ENCODE measurements at regions not wholly inside any gene's neighbourhood (a gene's known extent, or its start where the extent isn't known, plus 50 kb on each side); places are given as distances from the start of the nearest gene placed in this dataset.

GRCh38 chr3:95055288-95055687 lies 992.4 kb downstream of the NSUN3 start:
- Histone ChIP-seq H2AFZ (ENCODE audit: control insufficient read depth, low read length) (no peak overlapping the region), H3K9ac (ENCODE audit: control insufficient read depth, extremely low read depth, insufficient read depth, low read length) (no peak overlapping the region), H3K36me3 (ENCODE audit: control insufficient read depth in 2 of 2, extremely low read depth in 1 of 2, insufficient read depth in 2 of 2, low read length in 2 of 2) (no peaks in the 10 kb centered on the region), H3K4me1 (ENCODE audit: control insufficient read depth, extremely low read depth, insufficient read depth, low read length) (no peaks in the 10 kb centered on the region), H3K4me2 (ENCODE audit: control insufficient read depth, extremely low read depth, insufficient read depth, low read depth, low read length) (no peak overlapping the region), H4K20me1 (ENCODE audit: control insufficient read depth, extremely low read depth, insufficient read depth, low read length) (no peaks in the 10 kb centered on the region), H3K9me3 (ENCODE audit: control insufficient read depth, low read depth, low read length) (no peaks in the 10 kb centered on the region), H3K27ac (ENCODE audit: control insufficient read depth, insufficient read depth, low read length) (no peak overlapping the region), H3K9me1 (ENCODE audit: control insufficient read depth, extremely low read depth, insufficient read depth, low read length) (no peaks in the 10 kb centered on the region), H3K27me3 (ENCODE audit: control insufficient read depth, extremely low read depth, insufficient read depth, low read length) (no peaks in the 10 kb centered on the region), H3K4me3 (ENCODE audit: control insufficient read depth in 2 of 3, extremely low read depth in 1 of 3, insufficient read depth in 2 of 3, low read depth in 1 of 3, low read length in 3 of 3) (no peak overlapping the region), H3K79me2 (ENCODE audit: control insufficient read depth, insufficient read depth, low read length) (no peaks in the 10 kb centered on the region)
- DNase-seq (ENCODE audit: low read depth, low spot score) (no peak), FAIRE-seq (no peak)
- TF ChIP-seq CTCF (optimal IDR thresholded peaks at IDR 0.05 in 1 of 3, IDR thresholded peaks at IDR 0.05 in 1 of 3, conservative IDR thresholded peaks at IDR 0.05 in 1 of 3; ENCODE audit: extremely low read depth in 1 of 3, insufficient read depth in 2 of 3, low read length in 3 of 3) (no peak), EZH2 (IDR thresholded peaks at IDR 0.05; ENCODE audit: low read length) (no peak)
- dilution Hi-C loops (cut with MboI; ENCODE audit: extremely low pct_ligation_motif_present, low sequenced_read_pairs) = no loop called here

DNA sequence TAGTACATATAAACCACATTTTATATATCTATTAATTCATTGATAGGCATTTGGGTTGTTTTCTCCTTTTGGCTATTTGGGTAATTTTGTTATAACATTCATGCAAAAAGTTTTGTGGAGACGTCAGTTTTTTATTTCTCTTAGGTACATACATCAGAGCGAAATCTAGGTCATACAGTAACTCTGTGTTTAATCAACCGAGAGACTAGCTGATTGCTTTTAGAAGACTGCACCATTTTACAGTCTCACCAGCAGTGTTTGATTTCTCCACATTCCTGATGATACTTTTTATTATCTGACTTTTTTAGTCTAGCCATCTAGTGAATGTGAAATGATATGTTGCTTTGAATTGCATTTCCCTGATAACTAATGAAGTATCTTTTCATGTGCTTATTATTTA lies 1019.3 kb downstream of the NSUN3 start:
- no peaks in the 10 kb centered on the region for H3K27me3 ChIP-seq (ENCODE audit: control insufficient read depth, extremely low read depth, insufficient read depth, low read length)
- no peaks in the 10 kb centered on the region for H3K36me3 ChIP-seq (ENCODE audit: control insufficient read depth in 2 of 2, extremely low read depth in 1 of 2, insufficient read depth in 2 of 2, low read length in 2 of 2)
- H3K4me2 ChIP-seq (ENCODE audit: control insufficient read depth, extremely low read depth, insufficient read depth, low read depth, low read length) = no peak overlapping the region
- no peak overlapping the region for H3K9ac ChIP-seq (ENCODE audit: control insufficient read depth, extremely low read depth, insufficient read depth, low read length)
- no peaks in the 10 kb centered on the region for H3K4me1 ChIP-seq (ENCODE audit: control insufficient read depth, extremely low read depth, insufficient read depth, low read length)
- H3K9me1 ChIP-seq (ENCODE audit: control insufficient read depth, extremely low read depth, insufficient read depth, low read length) = no peaks in the 10 kb centered on the region
- no peaks in the 10 kb centered on the region for H4K20me1 ChIP-seq (ENCODE audit: control insufficient read depth, extremely low read depth, insufficient read depth, low read length)
- H3K4me3 ChIP-seq (ENCODE audit: control insufficient read depth in 2 of 3, extremely low read depth in 1 of 3, insufficient read depth in 2 of 3, low read depth in 1 of 3, low read length in 3 of 3) = no peak overlapping the region
- H2AFZ ChIP-seq (ENCODE audit: control insufficient read depth, low read length) = no peak overlapping the region
- no peak for TF ChIP-seq EZH2 (IDR thresholded peaks at IDR 0.05; ENCODE audit: low read length)
- TF ChIP-seq CTCF (optimal IDR thresholded peaks at IDR 0.05 in 1 of 3, IDR thresholded peaks at IDR 0.05 in 1 of 3, conservative IDR thresholded peaks at IDR 0.05 in 1 of 3; ENCODE audit: extremely low read depth in 1 of 3, insufficient read depth in 2 of 3, low read length in 3 of 3) = no peak
- dilution Hi-C loops (cut with MboI; ENCODE audit: extremely low pct_ligation_motif_present, low sequenced_read_pairs) = loop anchor here (25.0 kb wide), 1 partner anchor 120 kb away; no protein-coding TSS in a partner anchor
- H3K9me3 ChIP-seq (ENCODE audit: control insufficient read depth, low read depth, low read length) = no peaks in the 10 kb centered on the region
- DNase-seq (ENCODE audit: low read depth, low spot score) (no peak), FAIRE-seq (no peak)
- H3K79me2 ChIP-seq (ENCODE audit: control insufficient read depth, insufficient read depth, low read length) = no peaks in the 10 kb centered on the region
- no peak overlapping the region for H3K27ac ChIP-seq (ENCODE audit: control insufficient read depth, insufficient read depth, low read length)

All from keratinocyte (primary cell).